ENCODE measurements at regions not wholly inside any gene's neighbourhood (a gene's known extent, or its start where the extent isn't known, plus 50 kb on each side); places are given as distances from the start of the nearest gene placed in this dataset.
"Not testable (repeated sequence)": the region's sequence is repeated elsewhere in the genome, so short reads cannot be mapped to it uniquely, and the experiment has no call there.

GRCh38 chr21:27525780-27526179 lies 558.9 kb upstream of the ADAMTS5 start:
- Histone ChIP-seq H3K9ac (ENCODE audit: insufficient read depth in 1 of 2, low read length in 2 of 2) (no peak overlapping the region), H3K36me3 (ENCODE audit: control insufficient read depth in 4 of 4, insufficient read depth in 4 of 4, low read length in 4 of 4) (no peaks in the 10 kb centered on the region), H3K4me3 (no peak overlapping the region), H3K27me3 (ENCODE audit: control insufficient read depth in 3 of 3, insufficient read depth in 3 of 3, low read length in 2 of 3) (no peaks in the 10 kb centered on the region), H3K27ac (ENCODE audit: low read depth in 1 of 2, low read length in 1 of 2) (no peak overlapping the region), H3K4me1 (ENCODE audit: control insufficient read depth in 5 of 5, insufficient read depth in 5 of 5, low read length in 5 of 5) (no peaks in the 10 kb centered on the region), H3K9me3 (ENCODE audit: control insufficient read depth in 4 of 4, insufficient read depth in 3 of 4, low read length in 3 of 4) (no peaks in the 10 kb centered on the region)
- no peak for DNase-seq
- 76 to 84% methylated on average over 4 of the region's 4 CpGs for WGBS, 2 donors
- TF ChIP-seq, protein P1, sequence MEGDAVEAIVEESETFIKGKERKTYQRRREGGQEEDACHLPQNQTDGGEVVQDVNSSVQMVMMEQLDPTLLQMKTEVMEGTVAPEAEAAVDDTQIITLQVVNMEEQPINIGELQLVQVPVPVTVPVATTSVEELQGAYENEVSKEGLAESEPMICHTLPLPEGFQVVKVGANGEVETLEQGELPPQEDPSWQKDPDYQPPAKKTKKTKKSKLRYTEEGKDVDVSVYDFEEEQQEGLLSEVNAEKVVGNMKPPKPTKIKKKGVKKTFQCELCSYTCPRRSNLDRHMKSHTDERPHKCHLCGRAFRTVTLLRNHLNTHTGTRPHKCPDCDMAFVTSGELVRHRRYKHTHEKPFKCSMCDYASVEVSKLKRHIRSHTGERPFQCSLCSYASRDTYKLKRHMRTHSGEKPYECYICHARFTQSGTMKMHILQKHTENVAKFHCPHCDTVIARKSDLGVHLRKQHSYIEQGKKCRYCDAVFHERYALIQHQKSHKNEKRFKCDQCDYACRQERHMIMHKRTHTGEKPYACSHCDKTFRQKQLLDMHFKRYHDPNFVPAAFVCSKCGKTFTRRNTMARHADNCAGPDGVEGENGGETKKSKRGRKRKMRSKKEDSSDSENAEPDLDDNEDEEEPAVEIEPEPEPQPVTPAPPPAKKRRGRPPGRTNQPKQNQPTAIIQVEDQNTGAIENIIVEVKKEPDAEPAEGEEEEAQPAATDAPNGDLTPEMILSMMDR (IDR thresholded peaks at IDR 0.05; ENCODE audit: control extremely low read depth, extremely low read depth): no peak
- no peak for ATAC-seq (ENCODE audit: insufficient read depth, low FRiP score)

GRCh38 chr21:27519361-27519760 lies 552.5 kb upstream of the ADAMTS5 start:
- Histone ChIP-seq H3K9ac (ENCODE audit: insufficient read depth in 1 of 2, low read length in 2 of 2) (no peak overlapping the region), H3K36me3 (ENCODE audit: control insufficient read depth in 4 of 4, insufficient read depth in 4 of 4, low read length in 4 of 4) (no peaks in the 10 kb centered on the region), H3K9me3 (ENCODE audit: control insufficient read depth in 4 of 4, insufficient read depth in 3 of 4, low read length in 3 of 4) (peaks cover 2 to 7% (median 4%) of the 10 kb centered on the region in 4 donors), H3K27me3 (ENCODE audit: control insufficient read depth in 3 of 3, insufficient read depth in 3 of 3, low read length in 2 of 3) (no peaks in the 10 kb centered on the region), H3K27ac (ENCODE audit: low read depth in 1 of 2, low read length in 1 of 2) (no peak overlapping the region), H3K4me3 (no peak overlapping the region), H3K4me1 (ENCODE audit: control insufficient read depth in 5 of 5, insufficient read depth in 5 of 5, low read length in 5 of 5) (peaks cover 0 to 3% (median 0%) of the 10 kb centered on the region in 5 donors)
- TF ChIP-seq, protein P1 (IDR thresholded peaks at IDR 0.05; ENCODE audit: control extremely low read depth, extremely low read depth): no peak
- ATAC-seq (ENCODE audit: insufficient read depth, low FRiP score): no peak
- peak in 2 of 3 donors; percentile 53 to 58 for DNase-seq

GRCh38 chr21:27517177-27517576 lies 550.3 kb upstream of the ADAMTS5 start:
- H3K4me3 ChIP-seq; ATAC-seq (ENCODE audit: insufficient read depth, low FRiP score); H3K9ac ChIP-seq (ENCODE audit: insufficient read depth in 1 of 2, low read length in 2 of 2); DNase-seq; H3K36me3 ChIP-seq (ENCODE audit: control insufficient read depth in 4 of 4, insufficient read depth in 4 of 4, low read length in 4 of 4); H3K9me3 ChIP-seq (ENCODE audit: control insufficient read depth in 4 of 4, insufficient read depth in 3 of 4, low read length in 3 of 4); H3K4me1 ChIP-seq (ENCODE audit: control insufficient read depth in 5 of 5, insufficient read depth in 5 of 5, low read length in 5 of 5); H3K27ac ChIP-seq (ENCODE audit: low read depth in 1 of 2, low read length in 1 of 2); H3K27me3 ChIP-seq (ENCODE audit: control insufficient read depth in 3 of 3, insufficient read depth in 3 of 3, low read length in 2 of 3): not testable (repeated sequence)
- WGBS, 2 donors: 68 to 77% methylated on average over 2 of the region's 2 CpGs

DNA sequence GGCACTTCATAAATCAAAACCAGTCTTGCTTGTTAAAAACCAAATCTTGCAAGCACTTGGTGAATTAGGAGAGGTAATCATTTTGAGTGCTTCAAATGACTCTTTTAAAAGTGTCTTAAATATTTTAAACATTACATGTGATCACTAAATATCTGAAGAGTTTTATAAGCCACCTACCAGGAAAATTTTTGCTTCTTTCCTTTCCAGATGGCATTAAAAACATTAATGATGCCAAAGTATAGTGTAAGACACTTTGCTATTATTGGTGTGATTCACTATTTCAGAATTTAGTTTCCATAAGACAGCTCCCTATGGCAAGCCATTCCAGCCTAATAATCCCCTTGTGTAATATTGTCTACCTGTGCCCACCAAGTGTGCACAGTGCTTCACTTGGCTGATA lies 548.8 kb upstream of the ADAMTS5 start:
- H3K27me3 ChIP-seq (ENCODE audit: control insufficient read depth in 3 of 3, insufficient read depth in 3 of 3, low read length in 2 of 3): no peaks in the 10 kb centered on the region
- H3K27ac ChIP-seq (ENCODE audit: low read depth in 1 of 2, low read length in 1 of 2): no peak overlapping the region
- peaks cover 2 to 7% (median 4%) of the 10 kb centered on the region in 4 donors for H3K9me3 ChIP-seq (ENCODE audit: control insufficient read depth in 4 of 4, insufficient read depth in 3 of 4, low read length in 3 of 4)
- H3K4me3 ChIP-seq: no peak overlapping the region
- no peaks in the 10 kb centered on the region for H3K36me3 ChIP-seq (ENCODE audit: control insufficient read depth in 4 of 4, insufficient read depth in 4 of 4, low read length in 4 of 4)
- ATAC-seq (ENCODE audit: insufficient read depth, low FRiP score) (no peak), DNase-seq (peak in 1 of 3 donors; percentile 36)
- H3K4me1 ChIP-seq (ENCODE audit: control insufficient read depth in 5 of 5, insufficient read depth in 5 of 5, low read length in 5 of 5): peaks cover 0 to 3% (median 0%) of the 10 kb centered on the region in 5 donors
- H3K9ac ChIP-seq (ENCODE audit: insufficient read depth in 1 of 2, low read length in 2 of 2): no peak overlapping the region
- TF ChIP-seq, protein P1 (IDR thresholded peaks at IDR 0.05; ENCODE audit: control extremely low read depth, extremely low read depth): no peak

Measured in lung (tissue), 11 donors.